Gastrocnemius medialis (tissue), 4 donors: ENCODE measurements at regions not wholly inside any gene's neighbourhood (a gene's known extent, or its start where the extent isn't known, plus 50 kb on each side); places are given as distances from the start of the nearest gene placed in this dataset.

Source experiments
- ATAC-seq, 2 donors: fragments of 150-250 bp; one replicate each; pipeline ENCODE4 v1.9.1; 2016
- DNase-seq, 2 donors: peaks; one replicate each; pipeline ENCODE4 v3.0.0-alpha.2; 2019
- H3K27ac ChIP-seq, 4 donors: fragments of 200-600 bp; sonication (generic); 1 replicate in 1 of 4; 2 replicates in 3 of 4; pipeline ENCODE4 v1.5.1; 2016 to 2018; ENCODE audit warnings: mild to moderate bottlenecking in 2 of 4, moderate library complexity in 1 of 4
- H3K27me3 ChIP-seq, 3 donors: fragments of 200-600 bp; sonication (generic) in 2 of 3; 1 replicate in 1 of 3; 2 replicates in 2 of 3; pipeline versions ENCODE4 v1.5.1 to v1.6.0; 2016 to 2019; ENCODE audit warnings: mild to moderate bottlenecking in 1 of 3, moderate library complexity in 1 of 3
- H3K36me3 ChIP-seq, 2 donors: fragments of 200-600 bp; sonication (generic) in 1 of 2; one replicate each; pipeline ENCODE4 v1.5.1; 2017 to 2018
- H3K4me1 ChIP-seq, 2 donors: fragments of 200-600 bp; sonication (generic) in 1 of 2; one replicate each; pipeline ENCODE4 v1.5.1; 2016 to 2017; ENCODE audit warnings: mild to moderate bottlenecking in 2 of 2
- H3K4me3 ChIP-seq, 4 donors: fragments of 200-600 bp; sonication (generic) in 3 of 4; 1 replicate in 1 of 4; 2 replicates in 3 of 4; pipeline ENCODE4 v1.5.1; 2016 to 2019; ENCODE audit warnings: mild to moderate bottlenecking in 2 of 4
- H3K9me3 ChIP-seq, 3 donors: fragments of 200-600 bp; sonication (generic) in 2 of 3; 1 replicate in 1 of 3; 2 replicates in 2 of 3; pipeline ENCODE4 v1.5.1; 2016 to 2019
- CTCF ChIP-seq, 5 experiments: fragments of 450-650 bp in 3 of 5; fragments of 200-600 bp in 2 of 5; sonication (generic) in 2 of 5; IDR thresholded peaks in 4 of 5; conservative IDR thresholded peaks in 1 of 5; 1 replicate in 4 of 5; 2 replicates in 1 of 5; pipeline ENCODE4 v1.5.1; 2016 to 2019; ENCODE audit warnings: antibody characterized with exemption in 5 of 5, mild to moderate bottlenecking in 3 of 5, moderate library complexity in 3 of 5
- POLR2A ChIP-seq, 2 donors: fragments of 450-650 bp; IDR thresholded peaks; one replicate each; pipeline ENCODE4 v1.6.1; 2017; ENCODE audit warnings: antibody characterized with exemption in 2 of 2, mild to moderate bottlenecking in 2 of 2, moderate library complexity in 2 of 2
- in situ Hi-C, 4 donors: fragments of 200-750 bp; cut with MboI; loops; one replicate each; pipeline versions ENCODE4 v1.15.0 to v1.8.0; 2017; ENCODE audit warnings: low sequenced_read_pairs in 4 of 4
- intact Hi-C: fragments of 100-400 bp; cut with DNase I; formaldehyde crosslinking; loops from one replicate; pipeline ENCODE4 v1.15.1; 2023; ENCODE audit warnings: low total_unique reads

DNA sequence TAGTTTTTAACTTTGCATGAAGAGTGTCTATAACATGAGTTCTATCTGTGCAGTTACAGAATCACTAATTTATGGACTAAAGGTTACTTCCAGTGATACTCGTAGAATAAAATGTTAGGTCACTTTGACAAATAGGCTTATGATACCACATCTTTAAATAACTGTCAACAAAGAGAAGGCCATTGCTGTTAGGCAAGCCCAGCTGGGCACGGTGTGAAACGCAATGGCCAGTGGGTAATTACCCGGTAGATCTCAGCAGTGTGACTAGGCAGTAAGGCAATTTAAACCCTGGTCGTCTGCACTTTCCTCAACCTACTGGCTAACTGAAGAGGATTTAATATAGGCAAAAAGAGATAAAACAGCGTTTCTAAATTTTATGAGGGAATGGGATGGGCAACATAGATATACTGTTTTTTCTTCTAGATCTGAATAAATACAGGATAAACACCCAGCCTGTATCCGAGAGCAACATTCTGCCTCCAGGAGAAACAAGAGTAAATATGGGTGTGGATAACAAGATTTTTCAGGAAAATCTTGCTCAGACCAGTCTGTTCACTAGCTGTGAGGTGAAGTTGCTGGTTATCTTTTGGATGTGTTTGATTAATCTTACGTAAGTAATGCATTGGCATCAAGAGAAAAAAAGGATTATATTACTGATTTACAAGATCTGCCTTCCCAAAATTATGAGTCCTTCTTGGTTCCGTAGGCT is 631.3 kb downstream of the EFNB2 start:
- in situ Hi-C loops (no loop called here), intact Hi-C loops (no loop called here)
- ATAC-seq (no peak), DNase-seq (no peak)
- Histone ChIP-seq H3K4me1 (no peaks in the 10 kb centered on the region), H3K9me3 (no peaks in the 10 kb centered on the region), H3K36me3 (no peaks in the 10 kb centered on the region), H3K27me3 (no peaks in the 10 kb centered on the region), H3K27ac (no peak overlapping the region), H3K4me3 (no peak overlapping the region)
- TF ChIP-seq POLR2A (IDR thresholded peaks at IDR 0.05) (no peak), CTCF (IDR thresholded peaks at IDR 0.05 in 4 of 5, conservative IDR thresholded peaks at IDR 0.05 in 1 of 5) (no peak)

DNA sequence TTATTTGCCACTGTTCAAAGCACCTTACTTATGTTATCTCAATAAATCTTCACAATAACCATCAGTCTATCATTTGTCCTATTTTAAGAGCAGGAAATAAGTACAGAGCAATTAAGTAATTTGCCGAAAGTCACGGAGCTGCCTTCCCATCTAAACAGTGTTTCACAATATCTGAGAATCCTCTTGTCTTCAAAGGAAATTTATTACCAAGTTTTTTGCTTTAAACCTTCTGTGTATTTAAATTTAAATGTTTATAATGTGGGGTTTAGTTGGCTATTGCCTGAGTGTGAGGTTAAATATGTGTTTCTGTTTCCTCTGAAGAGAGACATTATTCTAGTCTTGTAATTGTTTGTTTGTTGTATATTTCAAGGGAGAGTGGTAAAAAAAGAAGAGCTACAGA is 633.1 kb downstream of the EFNB2 start:
- intact Hi-C loops, result no loop called here

DNA sequence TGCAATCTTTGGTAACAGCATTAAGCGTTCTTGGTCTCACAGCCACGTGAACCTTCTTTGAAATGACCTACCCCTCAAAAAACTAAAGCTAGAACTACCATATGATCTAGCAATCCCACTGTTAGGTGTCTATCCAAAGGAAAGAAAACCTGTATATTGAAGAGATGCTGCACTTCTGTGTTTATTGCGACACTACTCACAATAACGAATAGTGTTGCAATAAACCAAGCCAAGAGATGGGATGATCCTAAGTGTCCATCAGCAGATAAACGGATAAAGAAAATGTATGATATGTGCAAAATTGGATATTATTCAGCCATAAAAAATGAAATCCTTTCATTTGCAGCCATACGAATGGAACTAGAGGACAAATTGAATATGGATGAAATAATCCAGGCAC is 637.9 kb downstream of the EFNB2 start:
- intact Hi-C loops, result no loop called here
- no peak overlapping the region for H3K4me3 ChIP-seq
- DNase-seq (no peak), ATAC-seq (no peak)
- TF ChIP-seq CTCF (IDR thresholded peaks at IDR 0.05 in 4 of 5, conservative IDR thresholded peaks at IDR 0.05 in 1 of 5), result no peak
- no peak for TF ChIP-seq POLR2A (IDR thresholded peaks at IDR 0.05)
- no peaks in the 10 kb centered on the region for H3K4me1 ChIP-seq
- H3K27me3 ChIP-seq, result no peaks in the 10 kb centered on the region
- H3K27ac ChIP-seq, result no peak overlapping the region
- H3K36me3 ChIP-seq, result no peaks in the 10 kb centered on the region
- H3K9me3 ChIP-seq, result no peaks in the 10 kb centered on the region
- in situ Hi-C loops, result no loop called here

More for the DNA sequence above, 633.1 kb downstream of the EFNB2 start:
- Histone ChIP-seq H3K27me3 (no peaks in the 10 kb centered on the region), H3K36me3 (no peaks in the 10 kb centered on the region), H3K9me3 (no peaks in the 10 kb centered on the region), H3K4me3 (no peak overlapping the region), H3K4me1 (no peaks in the 10 kb centered on the region), H3K27ac (no peak overlapping the region)
- TF ChIP-seq CTCF (IDR thresholded peaks at IDR 0.05 in 4 of 5, conservative IDR thresholded peaks at IDR 0.05 in 1 of 5) (no peak), POLR2A (IDR thresholded peaks at IDR 0.05) (no peak)
- DNase-seq (no peak), ATAC-seq (no peak)
- in situ Hi-C loops, result no loop called here

GRCh38 chr13:105894697-105895096 is 640.8 kb downstream of the EFNB2 start:
- H3K9me3 ChIP-seq, result no peaks in the 10 kb centered on the region
- H3K27me3 ChIP-seq, result no peaks in the 10 kb centered on the region
- no peak overlapping the region for H3K4me3 ChIP-seq
- no peaks in the 10 kb centered on the region for H3K4me1 ChIP-seq
- intact Hi-C loops (no loop called here), in situ Hi-C loops (no loop called here)
- H3K36me3 ChIP-seq, result no peaks in the 10 kb centered on the region
- no peak for TF ChIP-seq POLR2A (IDR thresholded peaks at IDR 0.05)
- TF ChIP-seq CTCF (IDR thresholded peaks at IDR 0.05 in 4 of 5, conservative IDR thresholded peaks at IDR 0.05 in 1 of 5), result no peak
- no peak overlapping the region for H3K27ac ChIP-seq
- ATAC-seq (no peak), DNase-seq (no peak)

- no peak overlapping the region for H3K27ac ChIP-seq
- H3K36me3 ChIP-seq, result no peaks in the 10 kb centered on the region
- ATAC-seq (no peak), DNase-seq (no peak)
- no peaks in the 10 kb centered on the region for H3K9me3 ChIP-seq
- intact Hi-C loops (no loop called here), in situ Hi-C loops (no loop called here)
- no peak overlapping the region for H3K4me3 ChIP-seq
- no peaks in the 10 kb centered on the region for H3K4me1 ChIP-seq
- TF ChIP-seq POLR2A (IDR thresholded peaks at IDR 0.05), result no peak
- TF ChIP-seq CTCF (IDR thresholded peaks at IDR 0.05 in 4 of 5, conservative IDR thresholded peaks at IDR 0.05 in 1 of 5), result no peak
- H3K27me3 ChIP-seq, result no peaks in the 10 kb centered on the region
Measured at GRCh38 chr13:105890509-105890908, 645.0 kb downstream of the EFNB2 start.
